ENCODE measurements at regions not wholly inside any gene's neighbourhood (a gene's known extent, or its start where the extent isn't known, plus 50 kb on each side); places are given as distances from the start of the nearest gene placed in this dataset.

DNA sequence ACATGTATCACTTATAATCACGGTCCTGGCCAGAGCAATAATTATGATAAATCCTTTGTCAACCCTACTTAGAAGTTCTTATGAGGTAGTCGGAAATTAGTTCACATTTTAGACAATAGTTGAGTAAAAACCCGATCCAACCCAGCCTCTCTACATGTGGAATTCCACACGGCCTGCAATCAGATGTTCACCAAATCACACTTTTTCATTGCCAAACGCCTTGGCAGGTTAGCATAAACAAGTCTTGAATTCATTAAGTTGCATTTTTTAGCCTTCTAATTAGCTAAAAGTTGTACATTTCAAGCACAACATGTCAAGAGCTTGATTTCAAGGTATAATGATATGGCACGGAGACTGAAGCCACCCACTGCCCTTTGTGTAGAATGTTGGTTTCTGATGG lies 65.3 kb downstream of the FOXL1 start:
- TF ChIP-seq, protein P1, sequence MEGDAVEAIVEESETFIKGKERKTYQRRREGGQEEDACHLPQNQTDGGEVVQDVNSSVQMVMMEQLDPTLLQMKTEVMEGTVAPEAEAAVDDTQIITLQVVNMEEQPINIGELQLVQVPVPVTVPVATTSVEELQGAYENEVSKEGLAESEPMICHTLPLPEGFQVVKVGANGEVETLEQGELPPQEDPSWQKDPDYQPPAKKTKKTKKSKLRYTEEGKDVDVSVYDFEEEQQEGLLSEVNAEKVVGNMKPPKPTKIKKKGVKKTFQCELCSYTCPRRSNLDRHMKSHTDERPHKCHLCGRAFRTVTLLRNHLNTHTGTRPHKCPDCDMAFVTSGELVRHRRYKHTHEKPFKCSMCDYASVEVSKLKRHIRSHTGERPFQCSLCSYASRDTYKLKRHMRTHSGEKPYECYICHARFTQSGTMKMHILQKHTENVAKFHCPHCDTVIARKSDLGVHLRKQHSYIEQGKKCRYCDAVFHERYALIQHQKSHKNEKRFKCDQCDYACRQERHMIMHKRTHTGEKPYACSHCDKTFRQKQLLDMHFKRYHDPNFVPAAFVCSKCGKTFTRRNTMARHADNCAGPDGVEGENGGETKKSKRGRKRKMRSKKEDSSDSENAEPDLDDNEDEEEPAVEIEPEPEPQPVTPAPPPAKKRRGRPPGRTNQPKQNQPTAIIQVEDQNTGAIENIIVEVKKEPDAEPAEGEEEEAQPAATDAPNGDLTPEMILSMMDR (IDR thresholded peaks at IDR 0.05; ENCODE audit: low read length), result no peak
- no peak for TF ChIP-seq EZH2 (optimal IDR thresholded peaks at IDR 0.05; ENCODE audit: low read depth, low read length)
